HG03439 (cell line): ENCODE measurements at regions not wholly inside any gene's neighbourhood (a gene's known extent, or its start where the extent isn't known, plus 50 kb on each side); places are given as distances from the start of the nearest gene placed in this dataset.

Experiments used
- ATAC-seq: cut with Tn5 transposase; IDR thresholded peaks from one replicate; pipeline ENCODE4 v1.9.1; 2021; ENCODE audit warnings: mild to moderate bottlenecking, moderate library complexity; ENCODE audit not compliant: unreplicated experiment

GRCh38 chr10:44476409-44477045 is 91.6 kb upstream of the CXCL12 start:
- no peak for ATAC-seq

GRCh38 chr10:44477046-44477425 is 92.1 kb upstream of the CXCL12 start:
- no peak for ATAC-seq

GRCh38 chr10:44478040-44478439 is 93.1 kb upstream of the CXCL12 start:
- ATAC-seq: no peak

GRCh38 chr10:44478876-44479705 is 94.2 kb upstream of the CXCL12 start:
- no peak for ATAC-seq

- no peak for ATAC-seq
These were observed 107.8 kb upstream of the CXCL12 start for GRCh38 chr10:44492678-44493077.

- no peak for ATAC-seq
These were observed 113.3 kb upstream of the CXCL12 start for GRCh38 chr10:44498222-44498621.

DNA sequence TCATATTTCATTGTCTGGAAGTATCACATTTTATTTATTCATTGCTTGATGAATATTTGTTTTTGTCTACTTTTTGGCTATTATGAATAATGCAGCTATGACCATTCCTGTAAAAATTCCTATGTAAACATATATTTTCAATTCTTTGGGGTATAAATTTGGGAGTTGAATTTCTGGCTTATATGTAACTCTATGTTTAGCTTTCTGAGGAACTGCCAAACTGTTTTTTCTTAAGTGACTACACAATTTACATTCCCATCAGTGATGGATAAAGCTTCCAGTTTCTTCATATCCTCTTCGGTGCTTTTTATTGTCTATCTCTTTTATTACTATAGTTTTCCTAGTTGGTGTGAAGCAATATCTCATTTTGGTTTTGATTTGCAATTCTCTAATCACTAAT is 115.6 kb upstream of the CXCL12 start:
- no peak for ATAC-seq

DNA sequence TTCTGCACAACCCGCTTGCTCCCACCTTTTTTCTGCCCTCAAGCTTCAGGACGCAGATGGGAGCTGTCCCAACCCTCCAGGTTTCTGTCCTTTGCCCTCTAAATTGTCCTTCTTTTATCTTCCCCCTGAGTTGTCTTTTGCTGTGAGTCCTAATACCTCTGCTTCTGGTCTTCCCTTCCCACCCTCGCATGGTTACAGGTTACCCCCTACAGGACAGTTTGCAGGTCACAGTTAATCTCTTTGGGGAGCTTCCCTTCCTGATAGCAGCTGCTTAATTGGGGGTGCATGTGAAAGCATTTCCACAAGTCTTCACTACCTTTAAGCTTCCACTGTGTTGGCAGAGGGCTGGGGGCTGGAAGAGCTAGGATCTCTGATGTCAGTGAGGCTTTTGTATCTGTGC is 121.5 kb upstream of the CXCL12 start:
- ATAC-seq: no peak

DNA sequence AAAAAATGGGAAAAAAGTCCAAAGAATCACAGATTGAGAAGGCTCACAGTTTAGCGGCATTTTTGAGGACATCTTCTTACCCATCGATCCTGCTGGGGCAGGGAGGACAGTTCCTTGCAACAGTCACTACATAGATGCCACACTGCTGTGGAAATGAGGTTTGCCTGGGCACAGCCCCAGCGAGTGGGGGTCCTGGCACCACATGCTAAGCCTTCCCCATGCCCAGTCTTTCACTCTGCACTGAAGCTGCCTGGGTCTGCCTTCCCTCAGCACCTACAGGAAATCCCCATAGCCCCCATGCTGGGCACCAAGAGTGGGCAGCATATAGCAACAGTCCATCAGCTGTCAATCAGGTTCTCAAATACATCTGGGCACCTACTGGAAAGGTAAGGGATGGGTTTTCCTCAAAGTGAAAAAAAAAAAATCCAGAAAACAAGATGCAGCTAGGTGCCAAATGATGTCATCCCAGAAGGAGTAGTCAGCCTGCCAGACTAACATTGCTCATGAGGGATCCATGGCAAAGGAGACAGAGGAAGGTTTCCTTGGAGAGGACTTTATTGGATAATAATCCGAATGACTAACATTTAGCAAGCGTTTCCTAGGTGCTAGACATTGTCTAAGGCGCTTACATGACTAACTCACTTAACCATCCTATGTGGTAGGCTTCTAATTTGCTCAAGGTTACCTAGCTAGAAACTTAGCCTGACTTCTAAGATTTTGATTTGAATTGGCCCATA is 125.7 kb upstream of the CXCL12 start:
- no peak for ATAC-seq

- no peak for ATAC-seq
These were observed 126.3 kb upstream of the CXCL12 start for GRCh38 chr10:44511166-44511565.

GRCh38 chr10:44511601-44512000 is 126.7 kb upstream of the CXCL12 start:
- no peak for ATAC-seq

DNA sequence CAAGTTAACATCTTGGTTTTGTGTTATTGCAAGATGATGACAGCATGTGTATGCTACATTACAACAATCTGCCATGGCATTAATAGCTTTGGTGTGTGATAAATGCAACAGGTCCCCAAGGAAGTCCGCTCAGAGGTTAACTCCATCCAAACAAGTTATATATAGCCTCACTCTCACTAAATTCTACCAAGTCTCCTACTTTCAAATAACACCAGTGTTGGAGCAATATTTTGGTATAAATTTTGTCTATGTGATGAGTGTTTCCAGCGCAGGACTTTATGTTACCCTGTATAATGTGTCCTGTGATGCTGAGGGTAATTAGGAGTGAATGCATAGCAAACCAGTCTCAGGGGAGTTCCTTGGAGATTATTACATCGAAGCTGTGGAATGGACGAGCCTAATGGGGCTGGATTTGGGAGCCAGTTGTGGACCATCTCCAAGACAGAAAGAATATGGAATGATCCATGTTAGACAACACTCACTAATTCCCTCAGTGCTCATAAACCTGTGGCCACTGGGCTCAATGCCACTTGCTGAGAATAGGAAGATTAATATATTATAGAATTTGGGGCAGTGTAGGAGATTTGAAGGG is 127.6 kb upstream of the CXCL12 start:
- ATAC-seq: no peak

DNA sequence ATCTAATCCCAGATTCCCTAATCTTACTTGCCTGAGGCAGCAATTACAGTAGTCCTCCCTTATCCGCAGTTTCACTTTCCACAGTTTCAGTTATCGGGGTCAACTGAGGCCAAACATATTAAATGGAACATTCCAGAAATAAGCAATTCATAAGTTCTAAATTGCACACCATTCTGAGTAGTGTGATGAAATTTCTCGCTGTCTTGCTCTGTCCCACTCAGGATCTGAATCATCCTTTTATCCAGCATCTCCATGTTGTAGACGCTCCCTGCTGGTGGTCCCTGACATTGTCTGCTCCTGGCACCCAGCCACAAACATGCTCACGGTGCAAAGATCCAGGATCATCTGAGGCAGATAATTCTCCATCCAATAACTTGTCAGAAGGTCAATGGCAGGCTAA is 128.7 kb upstream of the CXCL12 start:
- ATAC-seq: no peak

- ATAC-seq: no peak
These were observed 132.0 kb upstream of the CXCL12 start for GRCh38 chr10:44516891-44517290.

- ATAC-seq: no peak
These were observed 132.7 kb upstream of the CXCL12 start for GRCh38 chr10:44517635-44518034.

GRCh38 chr10:44519361-44519760 is 134.5 kb upstream of the CXCL12 start:
- ATAC-seq: no peak

DNA sequence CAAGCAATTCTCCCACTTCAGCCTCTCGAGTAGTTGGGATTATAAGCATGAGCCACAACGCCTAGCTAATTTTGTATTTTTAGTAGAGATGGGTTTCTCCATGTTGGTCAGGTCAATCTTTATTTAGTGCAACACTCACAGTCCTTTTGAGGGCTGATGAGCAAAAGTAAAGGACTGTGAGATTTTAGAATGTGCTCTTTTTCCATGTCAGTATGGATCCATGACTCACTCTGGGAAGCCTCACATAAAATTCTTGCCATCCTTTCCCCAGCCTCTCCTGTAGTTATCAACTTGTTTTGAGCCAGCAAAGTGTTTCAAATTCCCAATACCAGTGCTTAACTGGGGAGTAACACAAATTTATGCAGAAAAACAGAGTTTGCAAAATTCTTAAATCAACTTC is 135.8 kb upstream of the CXCL12 start:
- ATAC-seq: no peak

- no peak for ATAC-seq
These were observed 154.3 kb upstream of the CXCL12 start for GRCh38 chr10:44539178-44539577.

GRCh38 chr10:44552726-44553125 is 167.8 kb upstream of the CXCL12 start:
- no peak for ATAC-seq

- no peak for ATAC-seq
These were observed 172.8 kb upstream of the CXCL12 start for GRCh38 chr10:44557596-44558191.

- ATAC-seq: no peak
These were observed 173.6 kb upstream of the CXCL12 start for GRCh38 chr10:44558521-44558920.
